Kidney epithelial cell (primary cell): ENCODE measurements at regions not wholly inside any gene's neighbourhood (a gene's known extent, or its start where the extent isn't known, plus 50 kb on each side); places are given as distances from the start of the nearest gene placed in this dataset.

Source experiments
- DNase-seq: peaks from one replicate; pipeline ENCODE4 v3.0.0-alpha.2; 2010; ENCODE audit warnings: low read depth
- H3K27me3 ChIP-seq: 2 replicates; pipeline ENCODE4 v1.6.0; 2011; ENCODE audit warnings: low read length; ENCODE audit not compliant: control insufficient read depth, insufficient read depth
- H3K36me3 ChIP-seq: 2 replicates; pipeline ENCODE4 v1.5.1; 2011; ENCODE audit warnings: low read length; ENCODE audit not compliant: control insufficient read depth, insufficient read depth
- H3K4me3 ChIP-seq: 2 replicates; pipeline ENCODE4 v1.5.1; 2011; ENCODE audit warnings: low read depth, mild to moderate bottlenecking, control low read depth, low read length
- CTCF ChIP-seq: IDR thresholded peaks from 2 replicates; pipeline ENCODE4 v1.5.1; 2011; ENCODE audit warnings: mild to moderate bottlenecking, moderate library complexity, low read length, control low read depth, inconsistent platforms; ENCODE audit not compliant: insufficient read depth, poor library complexity, severe bottlenecking

- no peak overlapping the region for H3K4me3 ChIP-seq
- no peaks in the 10 kb centered on the region for H3K36me3 ChIP-seq
- TF ChIP-seq CTCF = no peak
- no peak for DNase-seq
- no peaks in the 10 kb centered on the region for H3K27me3 ChIP-seq
Measured at GRCh38 chr1:96969656-96970163, 248.1 kb downstream of the PTBP2 start.

- no peak overlapping the region for H3K4me3 ChIP-seq
- no peaks in the 10 kb centered on the region for H3K36me3 ChIP-seq
- TF ChIP-seq CTCF = no peak
- no peak for DNase-seq
- H3K27me3 ChIP-seq = no peaks in the 10 kb centered on the region
Measured at GRCh38 chr1:96971439-96971838, 249.9 kb downstream of the PTBP2 start.

GRCh38 chr1:96971849-96972602, 250.4 kb downstream of the PTBP2 start:
- no peak for DNase-seq
- no peak for TF ChIP-seq CTCF
- H3K4me3 ChIP-seq = no peak overlapping the region
- H3K27me3 ChIP-seq = no peaks in the 10 kb centered on the region
- no peaks in the 10 kb centered on the region for H3K36me3 ChIP-seq

GRCh38 chr1:96973605-96974004, 252.0 kb downstream of the PTBP2 start:
- no peak for DNase-seq
- H3K36me3 ChIP-seq = no peaks in the 10 kb centered on the region
- H3K4me3 ChIP-seq = no peak overlapping the region
- TF ChIP-seq CTCF = no peak
- H3K27me3 ChIP-seq = no peaks in the 10 kb centered on the region

GRCh38 chr1:96978444-96978843, 256.9 kb downstream of the PTBP2 start:
- TF ChIP-seq CTCF = no peak
- no peak overlapping the region for H3K4me3 ChIP-seq
- H3K27me3 ChIP-seq = no peaks in the 10 kb centered on the region
- H3K36me3 ChIP-seq = no peaks in the 10 kb centered on the region
- no peak for DNase-seq

- H3K36me3 ChIP-seq = no peaks in the 10 kb centered on the region
- H3K27me3 ChIP-seq = no peaks in the 10 kb centered on the region
- DNase-seq = no peak
- TF ChIP-seq CTCF = no peak
- H3K4me3 ChIP-seq = no peak overlapping the region
Measured at GRCh38 chr1:96978901-96979300, 257.3 kb downstream of the PTBP2 start.
